Liver (tissue), 8 donors: ENCODE measurements at regions not wholly inside any gene's neighbourhood (a gene's known extent, or its start where the extent isn't known, plus 50 kb on each side); places are given as distances from the start of the nearest gene placed in this dataset.

Experiments
- DNase-seq: peaks from one replicate; pipeline ENCODE4 v3.0.0-alpha.2; 2017; ENCODE audit warnings: low spot score
- H3K27ac ChIP-seq, 2 donors: one replicate each; pipeline ENCODE4 v1.7.0; 2013; ENCODE audit warnings: inconsistent platforms in 2 of 2, low read length in 2 of 2, control low read depth in 1 of 2, low read depth in 1 of 2, mild to moderate bottlenecking in 1 of 2
- H3K27me3 ChIP-seq, 4 donors: one replicate each; pipeline versions ENCODE4 v1.6.1 to v1.7.0; 2013; ENCODE audit warnings: low read length in 3 of 4, inconsistent platforms in 1 of 4, mild to moderate bottlenecking in 1 of 4, moderate library complexity in 1 of 4; ENCODE audit not compliant: control insufficient read depth in 4 of 4, insufficient read depth in 4 of 4
- H3K36me3 ChIP-seq, 4 donors: one replicate each; pipeline versions ENCODE4 v1.6.1 to v1.7.0; 2013; ENCODE audit warnings: low read length in 3 of 4, mild to moderate bottlenecking in 3 of 4, low read depth in 1 of 4, moderate library complexity in 1 of 4; ENCODE audit not compliant: control insufficient read depth in 4 of 4, insufficient read depth in 3 of 4
- H3K4me1 ChIP-seq, 4 donors: one replicate each; pipeline versions ENCODE4 v1.6.1 to v1.7.0; 2013; ENCODE audit warnings: low read length in 3 of 4, mild to moderate bottlenecking in 3 of 4, moderate library complexity in 1 of 4; ENCODE audit not compliant: control insufficient read depth in 4 of 4, insufficient read depth in 4 of 4
- H3K4me3 ChIP-seq, 3 donors: one replicate each; pipeline versions ENCODE4 v1.6.1 to v1.7.0; 2013; ENCODE audit warnings: low read length in 3 of 3, control low read depth in 1 of 3, low read depth in 1 of 3, mild to moderate bottlenecking in 1 of 3
- H3K9ac ChIP-seq, 2 donors: one replicate each; pipeline ENCODE4 v1.7.0; 2013; ENCODE audit warnings: low read length in 2 of 2, mild to moderate bottlenecking in 2 of 2, moderate library complexity in 2 of 2, control low read depth in 1 of 2, low read depth in 1 of 2
- H3K9me3 ChIP-seq, 4 donors: one replicate each; pipeline versions ENCODE4 v1.6.1 to v1.7.0; 2013; ENCODE audit warnings: low read length in 3 of 4; ENCODE audit not compliant: control insufficient read depth in 4 of 4
- ATF3 ChIP-seq: IDR thresholded peaks from 2 replicates; pipeline ENCODE4 v1.6.1; 2016; ENCODE audit warnings: antibody characterized with exemption
- FOXA1 ChIP-seq: IDR thresholded peaks from 2 replicates; pipeline ENCODE4 v1.6.1; 2016; ENCODE audit warnings: antibody characterized with exemption
- FOXA2 ChIP-seq: IDR thresholded peaks from 2 replicates; pipeline ENCODE4 v1.6.1; 2016; ENCODE audit warnings: antibody characterized with exemption
- GABPA ChIP-seq, 2 donors: IDR thresholded peaks in 1 of 2; conservative IDR thresholded peaks in 1 of 2; 2 replicates each; pipeline ENCODE4 v1.6.1; 2016; ENCODE audit warnings: antibody characterized with exemption in 2 of 2, mild to moderate bottlenecking in 1 of 2, moderate library complexity in 1 of 2
- HNF4A ChIP-seq, 2 donors: conservative IDR thresholded peaks; 2 replicates each; pipeline ENCODE4 v1.6.1; 2016; ENCODE audit warnings: antibody characterized with exemption in 2 of 2, mild to moderate bottlenecking in 2 of 2
- HNF4G ChIP-seq: IDR thresholded peaks from 2 replicates; pipeline ENCODE4 v1.6.1; 2016; ENCODE audit warnings: antibody characterized with exemption
- JUND ChIP-seq, 2 donors: IDR thresholded peaks; 2 replicates each; pipeline ENCODE4 v1.6.1; 2016; ENCODE audit warnings: antibody characterized with exemption in 2 of 2
- MAX ChIP-seq: IDR thresholded peaks from 2 replicates; pipeline ENCODE4 v1.6.1; 2016; ENCODE audit warnings: antibody characterized with exemption
- NR2F2 ChIP-seq: IDR thresholded peaks from 2 replicates; pipeline ENCODE4 v1.6.1; 2016; ENCODE audit warnings: antibody characterized with exemption
- RAD21 ChIP-seq, 2 donors: IDR thresholded peaks; 2 replicates each; pipeline ENCODE4 v1.6.1; 2016; ENCODE audit warnings: antibody characterized with exemption in 2 of 2, mild to moderate bottlenecking in 2 of 2
- RXRA ChIP-seq, 2 donors: IDR thresholded peaks; 2 replicates each; pipeline ENCODE4 v1.6.1; 2017 to 2018; ENCODE audit warnings: antibody characterized with exemption in 2 of 2, mild to moderate bottlenecking in 1 of 2
- SP1 ChIP-seq: IDR thresholded peaks from 2 replicates; pipeline ENCODE4 v1.6.1; 2018; ENCODE audit warnings: antibody characterized with exemption, mild to moderate bottlenecking
- YY1 ChIP-seq: IDR thresholded peaks from 2 replicates; pipeline ENCODE4 v1.6.1; 2016; ENCODE audit warnings: antibody characterized with exemption, mild to moderate bottlenecking
- WGBS: extraction: QIAGEN DNeasy Blood & Tissue Kit; methylation state at CpG from one replicate; pipeline ENCODE4 v1.1.7; 2013; 5-methylcytosine and 5-hydroxymethylcytosine counted together
- TF ChIP-seq, protein P1 (sequence below): IDR thresholded peaks from 2 replicates; pipeline ENCODE4 v1.6.1; 2016; ENCODE audit warnings: antibody characterized with exemption, mild to moderate bottlenecking
- TF ChIP-seq, protein P2 (sequence below): IDR thresholded peaks from 2 replicates; pipeline ENCODE4 v1.6.1; 2016; ENCODE audit warnings: antibody characterized with exemption
- TF ChIP-seq, protein P3 (sequence below): fragments of 150-350 bp; IDR thresholded peaks from 2 replicates; pipeline ENCODE4 v1.5.1; 2017; ENCODE audit warnings: improper control_type of control experiment, low read depth, low read length; ENCODE audit not compliant: missing input control
- donor health status: healthy.
- donor health status: healthy.
- donor health status: healthy.
- donor health status: healthy.
- donor health status: healthy.

DNA sequence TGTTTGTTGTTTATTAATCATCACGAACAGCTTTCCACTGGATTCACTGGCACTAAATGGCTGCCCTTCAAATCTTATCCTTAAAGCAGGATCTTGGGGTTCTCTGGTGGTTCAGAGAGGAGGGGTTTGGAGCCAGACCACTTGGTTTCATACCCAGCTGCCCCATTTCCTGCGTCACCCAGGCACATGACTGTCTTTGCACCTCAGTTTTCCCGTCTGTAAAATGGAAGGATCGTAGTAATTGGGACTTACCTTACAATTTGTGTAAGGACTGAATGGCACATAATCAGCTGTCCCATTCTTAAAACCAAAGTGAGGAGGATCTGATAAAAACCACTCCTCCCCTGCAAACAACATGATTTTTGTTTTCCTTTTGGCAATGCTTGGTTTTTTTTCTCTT lies 318.3 kb downstream of the ZNF536 start:
- Histone ChIP-seq H3K27ac (no peak overlapping the region), H3K4me3 (no peak overlapping the region), H3K36me3 (no peaks in the 10 kb centered on the region), H3K9me3 (no peaks in the 10 kb centered on the region), H3K9ac (no peak overlapping the region), H3K4me1 (no peaks in the 10 kb centered on the region), H3K27me3 (peaks cover 2 to 11% (median 6%) of the 10 kb centered on the region in 4 donors)
- DNase-seq: no peak
- 68% methylated on average over 4 of the region's 4 CpGs for WGBS
- TF ChIP-seq, protein P1, sequence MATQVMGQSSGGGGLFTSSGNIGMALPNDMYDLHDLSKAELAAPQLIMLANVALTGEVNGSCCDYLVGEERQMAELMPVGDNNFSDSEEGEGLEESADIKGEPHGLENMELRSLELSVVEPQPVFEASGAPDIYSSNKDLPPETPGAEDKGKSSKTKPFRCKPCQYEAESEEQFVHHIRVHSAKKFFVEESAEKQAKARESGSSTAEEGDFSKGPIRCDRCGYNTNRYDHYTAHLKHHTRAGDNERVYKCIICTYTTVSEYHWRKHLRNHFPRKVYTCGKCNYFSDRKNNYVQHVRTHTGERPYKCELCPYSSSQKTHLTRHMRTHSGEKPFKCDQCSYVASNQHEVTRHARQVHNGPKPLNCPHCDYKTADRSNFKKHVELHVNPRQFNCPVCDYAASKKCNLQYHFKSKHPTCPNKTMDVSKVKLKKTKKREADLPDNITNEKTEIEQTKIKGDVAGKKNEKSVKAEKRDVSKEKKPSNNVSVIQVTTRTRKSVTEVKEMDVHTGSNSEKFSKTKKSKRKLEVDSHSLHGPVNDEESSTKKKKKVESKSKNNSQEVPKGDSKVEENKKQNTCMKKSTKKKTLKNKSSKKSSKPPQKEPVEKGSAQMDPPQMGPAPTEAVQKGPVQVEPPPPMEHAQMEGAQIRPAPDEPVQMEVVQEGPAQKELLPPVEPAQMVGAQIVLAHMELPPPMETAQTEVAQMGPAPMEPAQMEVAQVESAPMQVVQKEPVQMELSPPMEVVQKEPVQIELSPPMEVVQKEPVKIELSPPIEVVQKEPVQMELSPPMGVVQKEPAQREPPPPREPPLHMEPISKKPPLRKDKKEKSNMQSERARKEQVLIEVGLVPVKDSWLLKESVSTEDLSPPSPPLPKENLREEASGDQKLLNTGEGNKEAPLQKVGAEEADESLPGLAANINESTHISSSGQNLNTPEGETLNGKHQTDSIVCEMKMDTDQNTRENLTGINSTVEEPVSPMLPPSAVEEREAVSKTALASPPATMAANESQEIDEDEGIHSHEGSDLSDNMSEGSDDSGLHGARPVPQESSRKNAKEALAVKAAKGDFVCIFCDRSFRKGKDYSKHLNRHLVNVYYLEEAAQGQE: no peak
- TF ChIP-seq, protein P2, sequence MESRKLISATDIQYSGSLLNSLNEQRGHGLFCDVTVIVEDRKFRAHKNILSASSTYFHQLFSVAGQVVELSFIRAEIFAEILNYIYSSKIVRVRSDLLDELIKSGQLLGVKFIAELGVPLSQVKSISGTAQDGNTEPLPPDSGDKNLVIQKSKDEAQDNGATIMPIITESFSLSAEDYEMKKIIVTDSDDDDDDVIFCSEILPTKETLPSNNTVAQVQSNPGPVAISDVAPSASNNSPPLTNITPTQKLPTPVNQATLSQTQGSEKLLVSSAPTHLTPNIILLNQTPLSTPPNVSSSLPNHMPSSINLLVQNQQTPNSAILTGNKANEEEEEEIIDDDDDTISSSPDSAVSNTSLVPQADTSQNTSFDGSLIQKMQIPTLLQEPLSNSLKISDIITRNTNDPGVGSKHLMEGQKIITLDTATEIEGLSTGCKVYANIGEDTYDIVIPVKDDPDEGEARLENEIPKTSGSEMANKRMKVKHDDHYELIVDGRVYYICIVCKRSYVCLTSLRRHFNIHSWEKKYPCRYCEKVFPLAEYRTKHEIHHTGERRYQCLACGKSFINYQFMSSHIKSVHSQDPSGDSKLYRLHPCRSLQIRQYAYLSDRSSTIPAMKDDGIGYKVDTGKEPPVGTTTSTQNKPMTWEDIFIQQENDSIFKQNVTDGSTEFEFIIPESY: no peak
- no peak for TF ChIP-seq FOXA1
- no peak for TF ChIP-seq RXRA (IDR thresholded peaks at IDR 0.05)
- no peak for TF ChIP-seq HNF4A (conservative IDR thresholded peaks at IDR 0.05)
- no peak for TF ChIP-seq NR2F2
- no peak for TF ChIP-seq RAD21 (IDR thresholded peaks at IDR 0.05)
- TF ChIP-seq MAX: no peak
- TF ChIP-seq GABPA (IDR thresholded peaks at IDR 0.05 in 1 of 2, conservative IDR thresholded peaks at IDR 0.05 in 1 of 2): no peak
- TF ChIP-seq, protein P3, sequence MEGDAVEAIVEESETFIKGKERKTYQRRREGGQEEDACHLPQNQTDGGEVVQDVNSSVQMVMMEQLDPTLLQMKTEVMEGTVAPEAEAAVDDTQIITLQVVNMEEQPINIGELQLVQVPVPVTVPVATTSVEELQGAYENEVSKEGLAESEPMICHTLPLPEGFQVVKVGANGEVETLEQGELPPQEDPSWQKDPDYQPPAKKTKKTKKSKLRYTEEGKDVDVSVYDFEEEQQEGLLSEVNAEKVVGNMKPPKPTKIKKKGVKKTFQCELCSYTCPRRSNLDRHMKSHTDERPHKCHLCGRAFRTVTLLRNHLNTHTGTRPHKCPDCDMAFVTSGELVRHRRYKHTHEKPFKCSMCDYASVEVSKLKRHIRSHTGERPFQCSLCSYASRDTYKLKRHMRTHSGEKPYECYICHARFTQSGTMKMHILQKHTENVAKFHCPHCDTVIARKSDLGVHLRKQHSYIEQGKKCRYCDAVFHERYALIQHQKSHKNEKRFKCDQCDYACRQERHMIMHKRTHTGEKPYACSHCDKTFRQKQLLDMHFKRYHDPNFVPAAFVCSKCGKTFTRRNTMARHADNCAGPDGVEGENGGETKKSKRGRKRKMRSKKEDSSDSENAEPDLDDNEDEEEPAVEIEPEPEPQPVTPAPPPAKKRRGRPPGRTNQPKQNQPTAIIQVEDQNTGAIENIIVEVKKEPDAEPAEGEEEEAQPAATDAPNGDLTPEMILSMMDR: no peak
- TF ChIP-seq ATF3: no peak
- TF ChIP-seq FOXA2: no peak
- no peak for TF ChIP-seq SP1

DNA sequence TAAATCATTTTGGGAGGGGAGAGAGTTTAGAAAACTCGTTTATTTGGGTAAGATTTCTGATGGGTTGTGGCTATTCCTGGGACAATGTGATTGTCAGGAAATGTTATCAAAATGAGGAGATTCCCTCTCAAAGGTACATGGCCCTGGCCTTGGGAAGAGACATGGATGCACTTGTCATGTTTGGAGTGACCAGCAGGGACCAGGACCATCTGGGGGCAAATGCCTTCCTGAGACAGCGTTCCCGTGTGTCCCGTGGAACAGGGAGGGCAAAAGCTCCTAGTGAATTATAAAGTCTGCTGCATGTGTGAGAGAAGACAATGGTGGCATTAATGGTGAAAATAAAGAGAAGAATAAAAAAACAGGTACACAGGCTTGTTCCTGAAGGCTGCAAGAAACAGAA lies 317.3 kb downstream of the ZNF536 start:
- no peak for DNase-seq
- Histone ChIP-seq H3K4me3 (no peak overlapping the region), H3K9me3 (no peaks in the 10 kb centered on the region), H3K36me3 (no peaks in the 10 kb centered on the region), H3K27me3 (peaks cover 2 to 13% (median 6%) of the 10 kb centered on the region in 4 donors), H3K9ac (no peak overlapping the region), H3K4me1 (no peaks in the 10 kb centered on the region), H3K27ac (no peak overlapping the region)
- WGBS: 27% methylated on average over 4 of the region's 4 CpGs
- TF ChIP-seq HNF4A (conservative IDR thresholded peaks at IDR 0.05): no peak
- TF ChIP-seq, protein P1: no peak
- no peak for TF ChIP-seq HNF4G
- TF ChIP-seq FOXA1: no peak
- TF ChIP-seq FOXA2: no peak
- no peak for TF ChIP-seq NR2F2
- TF ChIP-seq, protein P3: no peak
- TF ChIP-seq RAD21 (IDR thresholded peaks at IDR 0.05): no peak
- TF ChIP-seq MAX: no peak
- TF ChIP-seq YY1: no peak
- no peak for TF ChIP-seq SP1
- TF ChIP-seq RXRA (IDR thresholded peaks at IDR 0.05): no peak
- TF ChIP-seq GABPA (IDR thresholded peaks at IDR 0.05 in 1 of 2, conservative IDR thresholded peaks at IDR 0.05 in 1 of 2): no peak
- no peak for TF ChIP-seq JUND (IDR thresholded peaks at IDR 0.05)
